Trophoblast cell (in vitro differentiated cells and primary cell): ENCODE measurements at regions not wholly inside any gene's neighbourhood (a gene's known extent, or its start where the extent isn't known, plus 50 kb on each side); places are given as distances from the start of the nearest gene placed in this dataset.

Source experiments
- DNase-seq, 2 donors: peaks; one replicate each; pipeline ENCODE4 v3.0.0-alpha.2; 2016
- H2AFZ ChIP-seq: 2 replicates; pipeline ENCODE4 v1.6.1; 2013; ENCODE audit warnings: low read length, moderate library complexity, mild to moderate bottlenecking; ENCODE audit not compliant: insufficient read depth, poor library complexity
- H2AK5ac ChIP-seq: 2 replicates; pipeline ENCODE4 v1.6.1; 2013; ENCODE audit warnings: mild to moderate bottlenecking, low read length
- H2BK120ac ChIP-seq: 2 replicates; pipeline ENCODE4 v1.6.1; 2013; ENCODE audit warnings: low read length, mild to moderate bottlenecking, moderate library complexity; ENCODE audit not compliant: insufficient read depth, poor library complexity
- H2BK12ac ChIP-seq: 2 replicates; pipeline ENCODE4 v1.6.1; 2013; ENCODE audit warnings: mild to moderate bottlenecking, low read length, moderate library complexity
- H2BK5ac ChIP-seq: 2 replicates; pipeline ENCODE4 v1.6.1; 2013; ENCODE audit warnings: low read length, low read depth, moderate library complexity, mild to moderate bottlenecking; ENCODE audit not compliant: poor library complexity
- H3K14ac ChIP-seq: 2 replicates; pipeline ENCODE4 v1.6.1; 2013; ENCODE audit warnings: mild to moderate bottlenecking, low read length
- H3K18ac ChIP-seq: 2 replicates; pipeline ENCODE4 v1.6.1; 2013; ENCODE audit warnings: mild to moderate bottlenecking, low read length
- H3K23ac ChIP-seq: 2 replicates; pipeline ENCODE4 v1.6.1; 2013; ENCODE audit warnings: low read length
- H3K27ac ChIP-seq: 2 replicates; pipeline ENCODE4 v1.5.1; 2013; ENCODE audit warnings: low read depth, mild to moderate bottlenecking, inconsistent platforms, low read length, moderate library complexity
- H3K27me3 ChIP-seq: 2 replicates; pipeline ENCODE4 v1.6.1; 2013; ENCODE audit warnings: inconsistent platforms, mild to moderate bottlenecking, low read length, moderate library complexity; ENCODE audit not compliant: insufficient read depth
- H3K36me3 ChIP-seq, 2 experiments: 1 replicate in 1 of 2; 2 replicates in 1 of 2; pipeline ENCODE4 v1.6.1; 2013; ENCODE audit warnings: low read length in 2 of 2, mild to moderate bottlenecking in 2 of 2, moderate library complexity in 1 of 2; ENCODE audit not compliant: insufficient read depth in 2 of 2, control insufficient read depth in 1 of 2
- H3K4ac ChIP-seq: 2 replicates; pipeline ENCODE4 v1.6.1; 2013; ENCODE audit warnings: low read depth, mild to moderate bottlenecking, low read length, moderate library complexity
- H3K4me1 ChIP-seq, 2 experiments: 1 replicate in 1 of 2; 2 replicates in 1 of 2; pipeline ENCODE4 v1.6.1; 2013; ENCODE audit warnings: low read length in 2 of 2, mild to moderate bottlenecking in 2 of 2, moderate library complexity in 1 of 2; ENCODE audit not compliant: insufficient read depth in 2 of 2, control insufficient read depth in 1 of 2
- H3K4me2 ChIP-seq: 2 replicates; pipeline ENCODE4 v1.6.1; 2013; ENCODE audit warnings: inconsistent platforms, mild to moderate bottlenecking, low read length, moderate library complexity
- H3K4me3 ChIP-seq: 2 replicates; pipeline ENCODE4 v1.5.1; 2013; ENCODE audit warnings: mild to moderate bottlenecking, low read depth, low read length, inconsistent platforms
- H3K79me1 ChIP-seq: one replicate; pipeline ENCODE4 v1.6.1; 2013; ENCODE audit warnings: low read length
- H3K79me2 ChIP-seq: 2 replicates; pipeline ENCODE4 v1.6.1; 2013; ENCODE audit warnings: low read length, mild to moderate bottlenecking; ENCODE audit not compliant: control insufficient read depth, insufficient read depth, poor library complexity
- H3K9ac ChIP-seq: 2 replicates; pipeline ENCODE4 v1.6.1; 2013; ENCODE audit warnings: mild to moderate bottlenecking, low read length
- H3K9me3 ChIP-seq: 2 replicates; pipeline ENCODE4 v1.6.1; 2013; ENCODE audit warnings: low read depth, mild to moderate bottlenecking, control low read depth, inconsistent platforms, low read length; ENCODE audit not compliant: insufficient read depth
- H4K12ac ChIP-seq: 2 replicates; pipeline ENCODE4 v1.6.1; 2013; ENCODE audit warnings: low read depth, mild to moderate bottlenecking, low read length, moderate library complexity
- H4K8ac ChIP-seq: 2 replicates; pipeline ENCODE4 v1.6.1; 2013; ENCODE audit warnings: low read depth, mild to moderate bottlenecking, low read length, moderate library complexity
- H4K91ac ChIP-seq: one replicate; pipeline ENCODE4 v1.6.1; 2013; ENCODE audit warnings: low read depth, mild to moderate bottlenecking, low read length, moderate library complexity
- WGBS: extraction: QIAGEN DNeasy Blood & Tissue Kit; methylation state at CpG from one replicate; pipeline ENCODE4 v1.1.7; 2013; ENCODE audit warnings: missing lambda C conversion rate; ENCODE audit not compliant: insufficient read length, insufficient coverage; ENCODE audit errors: extremely low coverage; 5-methylcytosine and 5-hydroxymethylcytosine counted together

- Histone ChIP-seq H3K9me3 (peaks cover 1% of the 10 kb centered on the region), H3K27ac (no peak overlapping the region), H3K9ac (no peak overlapping the region), H2AK5ac (no peak overlapping the region), H2BK12ac (no peak overlapping the region), H3K18ac (no peak overlapping the region), H3K4ac (no peak overlapping the region), H2BK120ac (no peak overlapping the region), H4K91ac (no peak overlapping the region), H2AFZ (no peak overlapping the region), H3K4me2 (no peak overlapping the region), H3K36me3 (no peaks in the 10 kb centered on the region), H3K4me3 (no peak overlapping the region), H3K27me3 (no peaks in the 10 kb centered on the region), H3K23ac (no peak overlapping the region), H3K14ac (no peak overlapping the region), H3K79me1 (no peaks in the 10 kb centered on the region), H2BK5ac (no peak overlapping the region), H3K4me1 (no peaks in the 10 kb centered on the region), H4K12ac (no peak overlapping the region), H3K79me2 (no peaks in the 10 kb centered on the region), H4K8ac (no peak overlapping the region)
- no CpG with 5 or more reads among the region's 19 CpGs for WGBS
- no peak for DNase-seq
Observed at GRCh38 chr22:49160261-49161001, 667.2 kb downstream of the BRD1 start.

GRCh38 chr22:49159711-49160110 lies 668.0 kb downstream of the BRD1 start:
- H4K91ac ChIP-seq, result no peak overlapping the region
- H3K4me3 ChIP-seq, result no peak overlapping the region
- H2AFZ ChIP-seq, result no peak overlapping the region
- H3K23ac ChIP-seq, result no peak overlapping the region
- H3K27ac ChIP-seq, result no peak overlapping the region
- no CpG with 5 or more reads among the region's 10 CpGs for WGBS
- H2BK120ac ChIP-seq, result no peak overlapping the region
- no peak for DNase-seq
- no peak overlapping the region for H3K9ac ChIP-seq
- H3K79me1 ChIP-seq, result no peaks in the 10 kb centered on the region
- H3K14ac ChIP-seq, result no peak overlapping the region
- H2AK5ac ChIP-seq, result no peak overlapping the region
- no peak overlapping the region for H4K12ac ChIP-seq
- no peak overlapping the region for H4K8ac ChIP-seq
- H3K4me1 ChIP-seq, result no peaks in the 10 kb centered on the region
- no peaks in the 10 kb centered on the region for H3K36me3 ChIP-seq
- no peaks in the 10 kb centered on the region for H3K27me3 ChIP-seq
- no peak overlapping the region for H3K4me2 ChIP-seq
- peaks cover 1% of the 10 kb centered on the region for H3K9me3 ChIP-seq
- no peaks in the 10 kb centered on the region for H3K79me2 ChIP-seq
- H2BK5ac ChIP-seq, result no peak overlapping the region
- no peak overlapping the region for H3K18ac ChIP-seq
- H2BK12ac ChIP-seq, result no peak overlapping the region
- no peak overlapping the region for H3K4ac ChIP-seq

GRCh38 chr22:49158741-49159564 lies 668.7 kb downstream of the BRD1 start:
- DNase-seq, result no peak
- Histone ChIP-seq H3K18ac (no peak overlapping the region), H3K9me3 (peaks cover 1% of the 10 kb centered on the region), H3K36me3 (no peaks in the 10 kb centered on the region), H3K79me1 (no peaks in the 10 kb centered on the region), H3K4me2 (no peak overlapping the region), H3K27ac (no peak overlapping the region), H2BK5ac (no peak overlapping the region), H3K9ac (no peak overlapping the region), H2BK120ac (no peak overlapping the region), H2AFZ (no peak overlapping the region), H3K27me3 (no peaks in the 10 kb centered on the region), H3K79me2 (no peaks in the 10 kb centered on the region), H4K12ac (no peak overlapping the region), H4K91ac (no peak overlapping the region), H3K14ac (no peak overlapping the region), H2BK12ac (no peak overlapping the region), H4K8ac (no peak overlapping the region), H3K4me1 (no peaks in the 10 kb centered on the region), H3K4ac (no peak overlapping the region), H3K23ac (no peak overlapping the region), H3K4me3 (no peak overlapping the region), H2AK5ac (no peak overlapping the region)
- no CpG with 5 or more reads among the region's 19 CpGs for WGBS

- H2BK12ac ChIP-seq, result no peak overlapping the region
- H2BK120ac ChIP-seq, result no peak overlapping the region
- no peaks in the 10 kb centered on the region for H3K27me3 ChIP-seq
- no peak overlapping the region for H3K4me3 ChIP-seq
- H4K12ac ChIP-seq, result no peak overlapping the region
- H2AFZ ChIP-seq, result no peak overlapping the region
- no peaks in the 10 kb centered on the region for H3K36me3 ChIP-seq
- no peak overlapping the region for H3K18ac ChIP-seq
- no peak overlapping the region for H4K91ac ChIP-seq
- no peaks in the 10 kb centered on the region for H3K79me1 ChIP-seq
- H3K4me2 ChIP-seq, result no peak overlapping the region
- H3K4me1 ChIP-seq, result no peaks in the 10 kb centered on the region
- H3K79me2 ChIP-seq, result no peaks in the 10 kb centered on the region
- no peak overlapping the region for H3K23ac ChIP-seq
- H3K9ac ChIP-seq, result no peak overlapping the region
- no peak overlapping the region for H4K8ac ChIP-seq
- no peak for DNase-seq
- H3K9me3 ChIP-seq, result peaks cover 1% of the 10 kb centered on the region
- H3K27ac ChIP-seq, result no peak overlapping the region
- no peak overlapping the region for H3K14ac ChIP-seq
- no CpG with 5 or more reads among the region's 20 CpGs for WGBS
- H2BK5ac ChIP-seq, result no peak overlapping the region
- H2AK5ac ChIP-seq, result no peak overlapping the region
- no peak overlapping the region for H3K4ac ChIP-seq
Observed at GRCh38 chr22:49157529-49158339, 669.9 kb downstream of the BRD1 start.
